Fibroblast of lung (primary cell): ENCODE measurements at regions not wholly inside any gene's neighbourhood (a gene's known extent, or its start where the extent isn't known, plus 50 kb on each side); places are given as distances from the start of the nearest gene placed in this dataset.

Source experiments
- DNase-seq, 2 donors: peaks; one replicate each; pipeline versions ENCODE4 v3.0.0 to v3.0.0-alpha.2; 2010; ENCODE audit warnings: low read depth in 2 of 2
- H2AFZ ChIP-seq: 2 replicates; pipeline ENCODE4 v1.5.1; 2012; ENCODE audit warnings: low read length, control low read depth, inconsistent platforms
- H3K27ac ChIP-seq: 2 replicates; pipeline ENCODE4 v1.5.1; 2011; ENCODE audit warnings: low read length, control low read depth; ENCODE audit not compliant: insufficient read depth
- H3K27me3 ChIP-seq: 2 replicates; pipeline ENCODE4 v1.5.1; 2011; ENCODE audit warnings: mild to moderate bottlenecking, low read length; ENCODE audit not compliant: control insufficient read depth, insufficient read depth
- H3K36me3 ChIP-seq: 2 replicates; pipeline ENCODE4 v1.5.1; 2011; ENCODE audit warnings: low read length; ENCODE audit not compliant: control insufficient read depth, insufficient read depth
- H3K4me1 ChIP-seq: 2 replicates; pipeline ENCODE4 v1.5.1; 2011; ENCODE audit warnings: low read length; ENCODE audit not compliant: control insufficient read depth, insufficient read depth; ENCODE audit errors: extremely low read depth
- H3K4me2 ChIP-seq: 2 replicates; pipeline ENCODE4 v1.5.1; 2011; ENCODE audit warnings: low read length, control low read depth; ENCODE audit not compliant: insufficient read depth; ENCODE audit errors: extremely low read depth
- H3K4me3 ChIP-seq, 4 experiments: fragments of 200-600 bp in 1 of 4; sonication (generic) in 1 of 4; replicated peaks in 1 of 4; 2 replicates each; pipeline ENCODE4 v1.5.1; 2011 to 2016; ENCODE audit warnings: low read length in 4 of 4, low read depth in 3 of 4, mild to moderate bottlenecking in 3 of 4, control low read depth in 2 of 4, inconsistent platforms in 1 of 4, mixed read lengths in 1 of 4; ENCODE audit not compliant: insufficient read depth in 1 of 4; ENCODE audit errors: control extremely low read depth in 1 of 4
- H3K79me2 ChIP-seq: 2 replicates; pipeline ENCODE4 v1.5.1; 2012; ENCODE audit warnings: mild to moderate bottlenecking, low read length, inconsistent platforms; ENCODE audit not compliant: control insufficient read depth, insufficient read depth
- H3K9ac ChIP-seq: 2 replicates; pipeline ENCODE4 v1.5.1; 2011; ENCODE audit warnings: mild to moderate bottlenecking, low read length, control low read depth; ENCODE audit not compliant: insufficient read depth
- H3K9me3 ChIP-seq: 2 replicates; pipeline ENCODE4 v1.5.1; 2012; ENCODE audit warnings: low read depth, low read length; ENCODE audit not compliant: control insufficient read depth, insufficient read depth
- H4K20me1 ChIP-seq: 2 replicates; pipeline ENCODE4 v1.5.1; 2011; ENCODE audit warnings: low read length; ENCODE audit not compliant: control insufficient read depth, insufficient read depth; ENCODE audit errors: extremely low read depth
- CTCF ChIP-seq, 2 donors: IDR thresholded peaks in 1 of 2; conservative IDR thresholded peaks in 1 of 2; 1 replicate in 1 of 2; 2 replicates in 1 of 2; pipeline ENCODE4 v1.5.1; 2011 to 2012; ENCODE audit warnings: low read length in 2 of 2, control low read depth in 1 of 2, inconsistent platforms in 1 of 2, low read depth in 1 of 2, mild to moderate bottlenecking in 1 of 2
- EZH2 ChIP-seq: IDR thresholded peaks from 2 replicates; pipeline ENCODE4 v1.5.1; 2012; ENCODE audit warnings: low read length, control low read depth, mild to moderate bottlenecking; ENCODE audit errors: missing control alignments

DNA sequence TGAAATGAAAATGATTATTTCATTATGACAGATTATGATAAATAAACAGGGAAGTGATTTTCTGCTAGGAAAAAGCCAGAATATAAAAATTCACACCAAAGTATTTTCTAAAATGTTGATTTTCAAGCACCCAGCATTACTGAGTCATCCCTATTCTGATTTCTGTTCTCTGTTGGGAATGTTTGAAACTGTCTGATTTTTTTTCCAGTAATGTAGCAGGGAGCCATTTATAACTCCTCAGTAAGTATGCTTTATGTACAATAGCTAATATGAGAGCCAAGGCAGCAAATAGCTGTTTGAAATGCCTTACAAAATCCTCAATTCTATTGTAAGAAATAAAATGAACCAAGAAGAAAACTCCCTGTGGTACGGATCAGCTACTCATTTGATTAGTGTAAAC, 471.7 kb upstream of the TYRP1 start:
- H3K27me3 ChIP-seq = no peaks in the 10 kb centered on the region
- H3K4me3 ChIP-seq = no peak overlapping the region
- no peak overlapping the region for H2AFZ ChIP-seq
- no peaks in the 10 kb centered on the region for H3K79me2 ChIP-seq
- H3K4me2 ChIP-seq = no peak overlapping the region
- H3K27ac ChIP-seq = no peak overlapping the region
- TF ChIP-seq EZH2 = no peak
- no peak for TF ChIP-seq CTCF (conservative IDR thresholded peaks at IDR 0.05 in 1 of 2, IDR thresholded peaks at IDR 0.05 in 1 of 2; ENCODE audit: low read depth in 1 of 2, low read length in 2 of 2)
- no peaks in the 10 kb centered on the region for H3K4me1 ChIP-seq
- H3K36me3 ChIP-seq = no peaks in the 10 kb centered on the region
- no peaks in the 10 kb centered on the region for H3K9me3 ChIP-seq
- DNase-seq = no peak
- no peak overlapping the region for H3K9ac ChIP-seq
- H4K20me1 ChIP-seq = no peaks in the 10 kb centered on the region

DNA sequence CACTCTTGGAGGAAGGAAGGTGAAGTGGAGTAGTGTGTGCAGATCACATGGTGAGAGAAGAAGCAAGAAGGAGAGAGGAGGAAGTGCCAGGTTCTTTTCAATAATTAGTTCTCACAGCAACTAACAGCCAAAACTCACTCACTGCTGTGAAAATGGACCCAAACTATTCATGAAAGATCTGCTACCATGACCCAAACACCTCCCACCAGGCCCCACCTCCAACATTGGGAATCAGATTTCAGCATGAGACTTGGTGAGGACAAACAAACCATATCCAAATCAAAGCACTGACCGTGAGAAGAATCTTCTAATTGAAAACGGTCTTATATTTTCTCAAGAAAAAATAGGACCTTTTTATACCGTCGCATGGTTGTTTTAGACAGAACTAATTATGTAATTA, 468.7 kb upstream of the TYRP1 start:
- Histone ChIP-seq H2AFZ (no peak overlapping the region), H4K20me1 (no peaks in the 10 kb centered on the region), H3K79me2 (no peaks in the 10 kb centered on the region), H3K27ac (no peak overlapping the region), H3K4me3 (no peak overlapping the region), H3K4me2 (no peak overlapping the region), H3K9me3 (no peaks in the 10 kb centered on the region), H3K36me3 (no peaks in the 10 kb centered on the region), H3K4me1 (no peaks in the 10 kb centered on the region), H3K9ac (no peak overlapping the region), H3K27me3 (no peaks in the 10 kb centered on the region)
- no peak for DNase-seq
- TF ChIP-seq EZH2 (no peak), CTCF (conservative IDR thresholded peaks at IDR 0.05 in 1 of 2, IDR thresholded peaks at IDR 0.05 in 1 of 2; ENCODE audit: low read depth in 1 of 2, low read length in 2 of 2) (no peak)

DNA sequence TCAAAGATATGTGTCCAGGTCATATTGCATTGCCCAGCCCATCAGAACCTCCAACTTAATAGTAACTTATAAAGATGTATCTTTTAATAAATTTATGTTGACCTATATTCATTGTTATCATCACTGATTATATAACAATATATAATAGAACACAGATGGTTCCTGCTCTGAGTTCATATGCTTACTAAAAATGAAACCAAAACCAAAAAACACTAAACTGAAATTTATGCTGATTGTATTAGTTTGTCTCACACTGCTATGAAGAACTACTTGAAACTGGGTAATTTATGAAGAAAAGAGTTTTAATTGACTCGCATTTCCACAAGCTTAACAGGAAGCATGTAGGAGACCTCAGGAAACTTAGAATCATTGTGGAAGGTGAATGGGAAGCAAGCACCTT, 462.5 kb upstream of the TYRP1 start:
- Histone ChIP-seq H3K4me2 (no peak overlapping the region), H3K4me1 (no peaks in the 10 kb centered on the region), H3K9ac (no peak overlapping the region), H3K9me3 (no peaks in the 10 kb centered on the region), H3K79me2 (no peaks in the 10 kb centered on the region), H3K4me3 (no peak overlapping the region), H2AFZ (no peak overlapping the region), H3K27ac (no peak overlapping the region), H4K20me1 (no peaks in the 10 kb centered on the region), H3K27me3 (no peaks in the 10 kb centered on the region), H3K36me3 (no peaks in the 10 kb centered on the region)
- DNase-seq = no peak
- TF ChIP-seq EZH2 (no peak), CTCF (conservative IDR thresholded peaks at IDR 0.05 in 1 of 2, IDR thresholded peaks at IDR 0.05 in 1 of 2; ENCODE audit: low read depth in 1 of 2, low read length in 2 of 2) (no peak)
